Esophagus squamous epithelium (tissue), 4 donors: ENCODE measurements at regions not wholly inside any gene's neighbourhood (a gene's known extent, or its start where the extent isn't known, plus 50 kb on each side); places are given as distances from the start of the nearest gene placed in this dataset.

ENCODE experiments used
- POLR2A ChIP-seq, 4 donors: fragments of 450-650 bp; IDR thresholded peaks; one replicate each; pipeline ENCODE4 v1.6.1; 2017; ENCODE audit warnings: antibody characterized with exemption in 4 of 4, mild to moderate bottlenecking in 4 of 4, moderate library complexity in 3 of 4
- TF ChIP-seq, protein P1 (sequence below), 6 experiments: fragments of 450-650 bp in 4 of 6; fragments of 200-600 bp in 2 of 6; sonication (generic) in 2 of 6; IDR thresholded peaks; one replicate each; pipeline ENCODE4 v1.5.1; 2016 to 2019; ENCODE audit warnings: antibody characterized with exemption in 6 of 6, mild to moderate bottlenecking in 4 of 6, moderate library complexity in 4 of 6

DNA sequence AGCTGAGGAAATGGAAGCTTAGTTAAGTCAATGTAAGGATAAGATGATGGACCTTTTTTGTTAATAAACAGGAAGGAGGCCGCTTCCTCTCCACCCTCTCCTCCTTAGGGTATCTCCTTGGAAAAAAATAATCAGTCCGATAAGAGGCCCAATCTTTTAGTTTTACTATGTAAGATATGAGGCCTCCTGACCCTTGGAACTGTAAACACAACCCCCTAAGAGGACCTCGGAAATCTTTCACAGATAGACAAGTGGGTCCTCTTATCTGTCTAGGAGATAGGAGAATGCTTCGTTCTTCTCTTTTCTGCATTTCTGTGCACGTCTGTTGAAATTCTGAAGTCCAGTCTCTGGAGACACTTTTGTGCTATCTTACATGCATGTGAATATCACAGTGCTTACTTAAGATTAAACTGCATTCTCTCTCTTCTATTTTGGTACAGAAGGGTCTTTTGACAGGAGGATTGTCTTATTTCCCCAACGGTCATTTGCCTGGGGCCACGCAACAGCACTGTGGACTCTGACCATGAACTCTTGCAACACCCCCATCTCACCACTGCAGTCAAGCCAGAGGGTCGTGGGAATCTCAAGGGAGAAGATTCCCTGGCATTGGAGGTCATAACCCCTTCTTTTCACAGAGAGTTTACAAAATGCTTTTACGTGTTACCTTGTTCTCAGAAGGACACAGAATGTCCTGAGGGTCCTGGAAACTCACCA is 313.0 kb upstream of the RTL1 start:
- TF ChIP-seq POLR2A (IDR thresholded peaks at IDR 0.05) = no peak
- TF ChIP-seq, protein P1, sequence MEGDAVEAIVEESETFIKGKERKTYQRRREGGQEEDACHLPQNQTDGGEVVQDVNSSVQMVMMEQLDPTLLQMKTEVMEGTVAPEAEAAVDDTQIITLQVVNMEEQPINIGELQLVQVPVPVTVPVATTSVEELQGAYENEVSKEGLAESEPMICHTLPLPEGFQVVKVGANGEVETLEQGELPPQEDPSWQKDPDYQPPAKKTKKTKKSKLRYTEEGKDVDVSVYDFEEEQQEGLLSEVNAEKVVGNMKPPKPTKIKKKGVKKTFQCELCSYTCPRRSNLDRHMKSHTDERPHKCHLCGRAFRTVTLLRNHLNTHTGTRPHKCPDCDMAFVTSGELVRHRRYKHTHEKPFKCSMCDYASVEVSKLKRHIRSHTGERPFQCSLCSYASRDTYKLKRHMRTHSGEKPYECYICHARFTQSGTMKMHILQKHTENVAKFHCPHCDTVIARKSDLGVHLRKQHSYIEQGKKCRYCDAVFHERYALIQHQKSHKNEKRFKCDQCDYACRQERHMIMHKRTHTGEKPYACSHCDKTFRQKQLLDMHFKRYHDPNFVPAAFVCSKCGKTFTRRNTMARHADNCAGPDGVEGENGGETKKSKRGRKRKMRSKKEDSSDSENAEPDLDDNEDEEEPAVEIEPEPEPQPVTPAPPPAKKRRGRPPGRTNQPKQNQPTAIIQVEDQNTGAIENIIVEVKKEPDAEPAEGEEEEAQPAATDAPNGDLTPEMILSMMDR (IDR thresholded peaks at IDR 0.05) = no peak
